ENCODE measurements at regions not wholly inside any gene's neighbourhood (a gene's known extent, or its start where the extent isn't known, plus 50 kb on each side); places are given as distances from the start of the nearest gene placed in this dataset.

DNA sequence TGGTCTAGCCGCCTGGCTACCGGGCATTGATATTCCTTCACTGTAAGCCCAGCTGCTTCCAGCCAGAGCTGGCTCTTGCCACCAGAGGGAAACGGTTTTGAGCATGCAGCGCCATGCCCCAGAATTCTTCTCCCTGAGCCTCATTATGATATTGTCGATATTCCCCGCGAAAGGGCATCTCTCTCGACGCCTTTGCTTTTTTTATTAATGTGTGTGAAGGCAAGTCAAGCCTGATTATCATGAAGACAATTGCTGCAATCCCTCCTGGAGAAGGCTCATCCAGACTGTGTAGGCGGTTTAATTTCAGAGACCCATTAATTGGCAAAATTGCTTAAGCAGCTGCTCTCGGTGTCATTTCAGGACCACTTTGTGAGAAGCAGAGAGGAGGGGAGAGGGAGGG lies 321.2 kb upstream of the TLE3 start:
- DNase-seq (ENCODE audit: low read depth), result no peak
- no peak overlapping the region for H3K4me3 ChIP-seq (ENCODE audit: low read depth, low read length)
- TF ChIP-seq CTCF (conservative IDR thresholded peaks at IDR 0.05; ENCODE audit: low read depth, low read length), result no peak

DNA sequence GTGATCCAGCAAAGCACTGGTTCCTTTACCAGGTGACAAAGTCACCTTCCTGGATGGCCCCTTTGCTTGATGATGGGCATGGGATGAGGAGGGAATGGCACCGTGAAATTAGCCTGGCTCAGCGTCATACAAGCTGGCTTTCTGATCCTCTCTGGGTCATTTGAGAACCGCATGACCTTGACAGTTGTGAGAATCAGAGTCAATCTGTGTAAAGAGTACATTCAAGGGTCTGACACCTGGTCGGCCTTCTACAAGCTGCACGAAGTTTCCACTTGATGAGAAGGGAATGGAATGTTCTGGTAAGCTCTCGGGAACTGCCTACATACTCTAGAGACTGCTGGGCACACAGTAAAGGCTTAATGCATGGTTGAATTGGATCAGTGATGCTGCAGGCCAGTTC lies 319.8 kb upstream of the TLE3 start:
- no peak overlapping the region for H3K4me3 ChIP-seq (ENCODE audit: low read depth, low read length)
- TF ChIP-seq CTCF (conservative IDR thresholded peaks at IDR 0.05; ENCODE audit: low read depth, low read length), result no peak
- no peak for DNase-seq (ENCODE audit: low read depth)

- TF ChIP-seq CTCF (conservative IDR thresholded peaks at IDR 0.05; ENCODE audit: low read depth, low read length), result no peak
- no peak overlapping the region for H3K4me3 ChIP-seq (ENCODE audit: low read depth, low read length)
- no peak for DNase-seq (ENCODE audit: low read depth)
Observed at GRCh38 chr15:70416829-70417228, 319.1 kb upstream of the TLE3 start.

GRCh38 chr15:70415398-70415797 lies 317.7 kb upstream of the TLE3 start:
- TF ChIP-seq CTCF (conservative IDR thresholded peaks at IDR 0.05; ENCODE audit: low read depth, low read length), result no peak
- no peak for DNase-seq (ENCODE audit: low read depth)
- H3K4me3 ChIP-seq (ENCODE audit: low read depth, low read length), result no peak overlapping the region

DNA sequence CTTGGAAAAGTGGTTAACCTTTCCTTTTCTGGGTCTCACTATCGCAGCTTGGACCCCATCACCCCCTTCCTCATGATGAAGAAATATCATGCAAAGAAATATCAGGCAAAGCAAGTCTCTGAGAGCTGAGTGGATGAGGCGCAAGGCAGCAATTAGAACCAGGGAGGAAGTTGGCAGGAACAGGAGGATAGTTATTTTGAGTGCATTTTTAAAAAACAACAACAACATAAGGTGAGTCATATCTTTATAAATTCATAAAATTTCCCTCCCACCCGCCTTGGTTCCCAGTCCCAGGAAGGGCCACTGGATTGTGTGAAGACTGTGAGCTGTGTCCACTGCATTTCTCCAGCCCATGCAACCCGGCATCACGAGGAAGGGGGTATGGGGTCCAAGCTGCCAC lies 316.9 kb upstream of the TLE3 start:
- DNase-seq (ENCODE audit: low read depth), result no peak
- H3K4me3 ChIP-seq (ENCODE audit: low read depth, low read length), result no peak overlapping the region
- TF ChIP-seq CTCF (conservative IDR thresholded peaks at IDR 0.05; ENCODE audit: low read depth, low read length), result no peak

DNA sequence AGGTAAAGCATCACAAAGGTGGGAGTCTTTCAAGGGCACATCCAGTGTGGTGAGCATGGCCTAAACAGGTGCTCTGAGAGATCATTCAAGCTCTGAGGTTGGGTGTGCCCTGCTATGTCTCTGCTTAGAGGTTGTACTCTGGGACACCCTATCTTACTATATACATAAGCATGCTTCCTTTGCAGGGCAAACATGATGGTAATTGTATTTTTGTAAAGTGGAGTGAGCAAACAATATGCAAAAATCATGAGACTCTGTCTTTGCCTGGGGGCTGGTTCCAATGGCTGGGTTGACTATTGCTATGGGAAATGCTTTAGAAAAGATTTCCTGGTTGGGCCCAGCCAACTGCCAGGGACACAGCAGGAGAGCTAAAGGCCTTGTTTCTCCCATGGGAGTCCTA lies 315.1 kb upstream of the TLE3 start:
- DNase-seq (ENCODE audit: low read depth), result no peak
- H3K4me3 ChIP-seq (ENCODE audit: low read depth, low read length), result no peak overlapping the region
- no peak for TF ChIP-seq CTCF (conservative IDR thresholded peaks at IDR 0.05; ENCODE audit: low read depth, low read length)

GRCh38 chr15:70411143-70411863 lies 313.6 kb upstream of the TLE3 start:
- peak; percentile 56 for DNase-seq (ENCODE audit: low read depth)
- H3K4me3 ChIP-seq (ENCODE audit: low read depth, low read length), result no peak overlapping the region
- no peak for TF ChIP-seq CTCF (conservative IDR thresholded peaks at IDR 0.05; ENCODE audit: low read depth, low read length)
